ENCODE measurements at regions not wholly inside any gene's neighbourhood (a gene's known extent, or its start where the extent isn't known, plus 50 kb on each side); places are given as distances from the start of the nearest gene placed in this dataset.

GRCh38 chr4:18850867-18851266, 829.3 kb upstream of the LCORL start:
- TF ChIP-seq CTCF (IDR thresholded peaks at IDR 0.05; ENCODE audit: insufficient read depth, low read length) (no peak), POLR2AphosphoS5 (IDR thresholded peaks at IDR 0.05; ENCODE audit: low read depth) (no peak), REST (IDR thresholded peaks at IDR 0.05; ENCODE audit: insufficient replicate concordance, low read depth) (no peak), SPI1 (IDR thresholded peaks at IDR 0.05; ENCODE audit: borderline replicate concordance, low read depth) (no peak)

All from HL-60 (cell line).